ENCODE measurements at regions not wholly inside any gene's neighbourhood (a gene's known extent, or its start where the extent isn't known, plus 50 kb on each side); places are given as distances from the start of the nearest gene placed in this dataset.
"Not testable (repeated sequence)": the region's sequence is repeated elsewhere in the genome, so short reads cannot be mapped to it uniquely, and the experiment has no call there.

GRCh38 chr15:57767481-57767880, 61.0 kb downstream of the POLR2M start:
- no peak for DNase-seq (ENCODE audit: low spot score)
- in situ Hi-C loops (cut with HindIII; ENCODE audit: low sequenced_read_pairs), result no loop called here

- DNase-seq (ENCODE audit: low spot score), result no peak
- in situ Hi-C loops (cut with HindIII; ENCODE audit: low sequenced_read_pairs), result no loop called here
Observed at GRCh38 chr15:57769266-57769665, 62.8 kb downstream of the POLR2M start.

- in situ Hi-C loops (cut with HindIII; ENCODE audit: low sequenced_read_pairs), result no loop called here
- no peak for DNase-seq (ENCODE audit: low spot score)
Observed at GRCh38 chr15:57770495-57770894, 64.0 kb downstream of the POLR2M start.

GRCh38 chr15:57772223-57772957, 65.9 kb downstream of the POLR2M start:
- in situ Hi-C loops (cut with HindIII; ENCODE audit: low sequenced_read_pairs), result no loop called here
- DNase-seq (ENCODE audit: low spot score), result no peak

- no peak for DNase-seq (ENCODE audit: low spot score)
- in situ Hi-C loops (cut with HindIII; ENCODE audit: low sequenced_read_pairs), result no loop called here
Observed at GRCh38 chr15:57773051-57773450, 66.5 kb downstream of the POLR2M start.

- no peak for DNase-seq (ENCODE audit: low spot score)
- in situ Hi-C loops (cut with HindIII; ENCODE audit: low sequenced_read_pairs), result no loop called here
Observed at GRCh38 chr15:57777003-57777402, 70.5 kb downstream of the POLR2M start.

GRCh38 chr15:57780471-57780870, 74.0 kb downstream of the POLR2M start:
- in situ Hi-C loops (cut with HindIII; ENCODE audit: low sequenced_read_pairs), result no loop called here
- no peak for DNase-seq (ENCODE audit: low spot score)

- no peak for DNase-seq (ENCODE audit: low spot score)
- in situ Hi-C loops (cut with HindIII; ENCODE audit: low sequenced_read_pairs), result no loop called here
Observed at GRCh38 chr15:57782731-57783130, 76.2 kb downstream of the POLR2M start.

GRCh38 chr15:57784081-57784511, 77.6 kb downstream of the POLR2M start:
- no peak for DNase-seq (ENCODE audit: low spot score)
- in situ Hi-C loops (cut with HindIII; ENCODE audit: low sequenced_read_pairs), result no loop called here

GRCh38 chr15:57785039-57785438, 78.5 kb downstream of the POLR2M start:
- DNase-seq (ENCODE audit: low spot score), result no peak
- in situ Hi-C loops (cut with HindIII; ENCODE audit: low sequenced_read_pairs), result no loop called here

- DNase-seq (ENCODE audit: low spot score), result no peak
- in situ Hi-C loops (cut with HindIII; ENCODE audit: low sequenced_read_pairs), result no loop called here
Observed at GRCh38 chr15:57785959-57786358, 79.4 kb downstream of the POLR2M start.

GRCh38 chr15:57789225-57789624, 82.7 kb downstream of the POLR2M start:
- DNase-seq (ENCODE audit: low spot score), result no peak

GRCh38 chr15:57792724-57793449, 86.4 kb downstream of the POLR2M start:
- DNase-seq (ENCODE audit: low spot score), result no peak
- in situ Hi-C loops (cut with HindIII; ENCODE audit: low sequenced_read_pairs), result no loop called here

More at GRCh38 chr15:57789225-57789624, 82.7 kb downstream of the POLR2M start:
- in situ Hi-C loops (cut with HindIII; ENCODE audit: low sequenced_read_pairs), result no loop called here

- DNase-seq (ENCODE audit: low spot score), result no peak
- in situ Hi-C loops (cut with HindIII; ENCODE audit: low sequenced_read_pairs), result no loop called here
Observed at GRCh38 chr15:57795261-57795660, 88.7 kb downstream of the POLR2M start.

GRCh38 chr15:57796146-57796545, 89.6 kb downstream of the POLR2M start:
- DNase-seq (ENCODE audit: low spot score), result no peak
- in situ Hi-C loops (cut with HindIII; ENCODE audit: low sequenced_read_pairs), result no loop called here

- in situ Hi-C loops (cut with HindIII; ENCODE audit: low sequenced_read_pairs), result no loop called here
- no peak for DNase-seq (ENCODE audit: low spot score)
Observed at GRCh38 chr15:57797110-57797509, 90.6 kb downstream of the POLR2M start.

- DNase-seq (ENCODE audit: low spot score), result no peak
- in situ Hi-C loops (cut with HindIII; ENCODE audit: low sequenced_read_pairs), result no loop called here
Observed at GRCh38 chr15:57797568-57798267, 91.2 kb downstream of the POLR2M start.

GRCh38 chr15:57806003-57806402, 99.5 kb downstream of the POLR2M start:
- in situ Hi-C loops (cut with HindIII; ENCODE audit: low sequenced_read_pairs), result no loop called here
- no peak for DNase-seq (ENCODE audit: low spot score)

- in situ Hi-C loops (cut with HindIII; ENCODE audit: low sequenced_read_pairs); DNase-seq (ENCODE audit: low spot score): not testable (repeated sequence)
Observed at GRCh38 chr15:57809285-57809684, 102.8 kb downstream of the POLR2M start.

- no peak for DNase-seq (ENCODE audit: low spot score)
- in situ Hi-C loops (cut with HindIII; ENCODE audit: low sequenced_read_pairs), result no loop called here
Observed at GRCh38 chr15:57816599-57816998, 110.1 kb downstream of the POLR2M start.
